Astrocyte of the spinal cord (primary cell): ENCODE measurements at regions not wholly inside any gene's neighbourhood (a gene's known extent, or its start where the extent isn't known, plus 50 kb on each side); places are given as distances from the start of the nearest gene placed in this dataset.
A peak's percentile ranks its signal among the peaks of the same experiment; 100 is the strongest.

Experiments used
- DNase-seq: peaks from one replicate; pipeline ENCODE4 v3.0.0; 2011; ENCODE audit warnings: low read depth, low spot score
- H3K4me3 ChIP-seq: 2 replicates; pipeline ENCODE4 v1.5.1; 2011; ENCODE audit warnings: low read depth, mild to moderate bottlenecking, low read length, moderate library complexity
- in situ Hi-C: cut with HindIII; loops from 2 replicates; pipeline ENCODE4 v1.10.0; 2017; ENCODE audit warnings: low sequenced_read_pairs
- TF ChIP-seq, protein P1 (sequence below): IDR thresholded peaks from 2 replicates; pipeline ENCODE4 v1.5.1; 2012; ENCODE audit warnings: low read depth, mild to moderate bottlenecking, low read length, inconsistent platforms

GRCh38 chr3:130259166-130259874, 86.2 kb upstream of the COL6A5 start:
- no peak overlapping the region for H3K4me3 ChIP-seq
- no peak for DNase-seq
- TF ChIP-seq, protein P1, sequence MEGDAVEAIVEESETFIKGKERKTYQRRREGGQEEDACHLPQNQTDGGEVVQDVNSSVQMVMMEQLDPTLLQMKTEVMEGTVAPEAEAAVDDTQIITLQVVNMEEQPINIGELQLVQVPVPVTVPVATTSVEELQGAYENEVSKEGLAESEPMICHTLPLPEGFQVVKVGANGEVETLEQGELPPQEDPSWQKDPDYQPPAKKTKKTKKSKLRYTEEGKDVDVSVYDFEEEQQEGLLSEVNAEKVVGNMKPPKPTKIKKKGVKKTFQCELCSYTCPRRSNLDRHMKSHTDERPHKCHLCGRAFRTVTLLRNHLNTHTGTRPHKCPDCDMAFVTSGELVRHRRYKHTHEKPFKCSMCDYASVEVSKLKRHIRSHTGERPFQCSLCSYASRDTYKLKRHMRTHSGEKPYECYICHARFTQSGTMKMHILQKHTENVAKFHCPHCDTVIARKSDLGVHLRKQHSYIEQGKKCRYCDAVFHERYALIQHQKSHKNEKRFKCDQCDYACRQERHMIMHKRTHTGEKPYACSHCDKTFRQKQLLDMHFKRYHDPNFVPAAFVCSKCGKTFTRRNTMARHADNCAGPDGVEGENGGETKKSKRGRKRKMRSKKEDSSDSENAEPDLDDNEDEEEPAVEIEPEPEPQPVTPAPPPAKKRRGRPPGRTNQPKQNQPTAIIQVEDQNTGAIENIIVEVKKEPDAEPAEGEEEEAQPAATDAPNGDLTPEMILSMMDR, result no peak
- in situ Hi-C loops, result no loop called here

- TF ChIP-seq, protein P1, result no peak
- in situ Hi-C loops, result no loop called here
- no peak for DNase-seq
- H3K4me3 ChIP-seq, result no peak overlapping the region
Observed at GRCh38 chr3:130260918-130261317, 84.6 kb upstream of the COL6A5 start.

GRCh38 chr3:130263708-130264107, 81.8 kb upstream of the COL6A5 start:
- no peak for DNase-seq
- no peak overlapping the region for H3K4me3 ChIP-seq
- TF ChIP-seq, protein P1, result no peak
- in situ Hi-C loops, result no loop called here

DNA sequence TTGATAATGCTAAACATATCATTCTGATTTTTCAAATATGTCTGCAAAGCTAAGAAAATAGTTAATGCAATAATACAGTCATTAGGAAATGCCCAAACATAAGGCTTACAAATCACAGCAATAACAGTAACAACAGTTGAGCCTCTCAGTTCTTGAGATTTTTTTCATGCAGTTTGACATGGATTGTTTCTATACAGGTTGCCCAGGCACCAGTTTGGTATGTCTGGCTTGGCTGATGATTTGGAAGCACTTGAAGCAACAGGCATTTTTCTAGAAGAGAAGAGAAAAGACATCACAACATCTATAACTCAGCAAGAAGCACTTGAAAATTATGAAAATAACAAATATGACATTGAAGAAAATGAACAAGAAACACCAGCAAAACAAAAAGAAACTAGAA, 78.7 kb upstream of the COL6A5 start:
- no peak for DNase-seq
- H3K4me3 ChIP-seq, result no peak overlapping the region
- in situ Hi-C loops, result no loop called here
- TF ChIP-seq, protein P1, result no peak

DNA sequence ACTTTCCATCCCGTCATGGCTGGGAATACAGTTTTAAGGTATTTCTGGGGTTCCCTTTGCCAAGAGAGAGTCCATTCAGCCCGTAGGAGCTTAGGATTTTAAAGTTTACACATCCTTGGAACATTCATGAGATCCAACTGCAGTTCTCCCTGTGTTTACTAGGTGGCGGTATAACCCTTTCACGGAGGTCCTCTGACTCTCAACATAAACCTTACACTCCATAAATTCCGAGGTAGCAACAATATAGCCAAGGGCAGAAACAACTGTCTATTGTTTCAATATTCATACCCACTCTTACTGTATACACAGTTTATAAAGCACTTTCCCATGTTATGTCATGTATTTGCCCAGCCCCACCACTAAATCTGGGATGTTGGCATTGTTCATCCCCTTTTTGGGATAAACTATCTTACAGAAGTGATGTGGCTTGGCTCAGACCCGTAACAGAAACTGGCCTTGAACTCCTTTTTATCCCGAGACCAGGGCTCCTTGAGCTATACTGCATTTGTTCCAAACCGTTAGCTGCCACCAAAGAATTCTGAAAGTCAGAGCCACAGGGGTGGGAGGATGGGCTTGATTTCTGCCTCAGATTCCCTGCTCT, 69.2 kb upstream of the COL6A5 start:
- H3K4me3 ChIP-seq, result no peak overlapping the region
- in situ Hi-C loops, result no loop called here
- DNase-seq, result peak; percentile 60
- TF ChIP-seq, protein P1, result peak; percentile 92

- TF ChIP-seq, protein P1, result no peak
- H3K4me3 ChIP-seq, result no peak overlapping the region
- no peak for DNase-seq
- in situ Hi-C loops, result no loop called here
Observed at GRCh38 chr3:130288670-130289069, 56.8 kb upstream of the COL6A5 start.
